ENCODE measurements at regions not wholly inside any gene's neighbourhood (a gene's known extent, or its start where the extent isn't known, plus 50 kb on each side); places are given as distances from the start of the nearest gene placed in this dataset.

DNA sequence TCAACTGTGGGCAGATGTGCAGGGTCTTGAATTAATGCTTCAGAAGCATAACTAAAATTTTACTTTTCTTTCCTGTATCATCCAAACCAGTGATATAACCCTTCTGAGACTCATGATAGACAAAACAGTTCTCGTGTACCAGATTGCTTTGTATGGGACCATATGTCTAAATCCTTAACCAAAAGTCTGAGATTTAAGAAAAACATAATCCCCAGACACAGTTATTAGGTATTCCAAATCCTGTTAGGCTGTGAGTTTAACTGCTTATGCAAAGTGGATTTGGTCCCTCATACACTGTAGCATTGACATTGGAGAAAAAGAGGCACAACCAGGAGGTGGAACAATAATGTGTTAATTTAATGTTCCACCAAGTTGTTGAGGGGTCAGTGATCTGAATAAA is 235.0 kb downstream of the PMAIP1 start:
- H3K4me1 ChIP-seq (ENCODE audit: insufficient read depth, low read length): no peaks in the 10 kb centered on the region
- ChIA-PET CTCF (ENCODE audit: low intra/inter-chr PET ratio, low total read pairs) (no interaction called here), POLR2A (no interaction called here)
- WGBS (ENCODE audit: low lambda C conversion rate): 8% methylated on average over 1 of the region's 1 CpG
- H3K4me3 ChIP-seq (replicated peaks in 1 of 3; ENCODE audit: insufficient read depth in 1 of 3, low read depth in 2 of 3, low read length in 3 of 3): no peak overlapping the region
- ATAC-seq (no peak), FAIRE-seq (no peak), DNase-seq (ENCODE audit: low spot score) (no peak)
- no peak for TF ChIP-seq FOXM1 (CRISPR knock-in tag; IDR thresholded peaks at IDR 0.05)
- TF ChIP-seq, protein P1, sequence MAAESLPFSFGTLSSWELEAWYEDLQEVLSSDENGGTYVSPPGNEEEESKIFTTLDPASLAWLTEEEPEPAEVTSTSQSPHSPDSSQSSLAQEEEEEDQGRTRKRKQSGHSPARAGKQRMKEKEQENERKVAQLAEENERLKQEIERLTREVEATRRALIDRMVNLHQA (CRISPR knock-in tag; IDR thresholded peaks at IDR 0.05): no peak
- H3K27ac ChIP-seq (ENCODE audit: extremely low read length, insufficient read depth, low read length): no peak overlapping the region
- no peaks in the 10 kb centered on the region for H3K27me3 ChIP-seq (ENCODE audit: control insufficient read depth in 1 of 2, insufficient read depth in 2 of 2, low read length in 2 of 2)
- H3K9ac ChIP-seq (ENCODE audit: insufficient read depth, low read depth, low read length): no peak overlapping the region
- intact Hi-C loops (cut with micrococcal nuclease; ENCODE audit: unreplicated experiment): no loop called here
- H3K9me3 ChIP-seq (ENCODE audit: low read length): peaks cover 6% of the 10 kb centered on the region; the same call in 1 of the 2 replicates
- no peak overlapping the region for H3K4me2 ChIP-seq (ENCODE audit: low read depth, low read length)
- H4K20me1 ChIP-seq (ENCODE audit: insufficient read depth, low read length): no peaks in the 10 kb centered on the region
- no peak overlapping the region for H2AFZ ChIP-seq (ENCODE audit: low read length)
- in situ Hi-C loops (cut with HindIII; ENCODE audit: extremely low pct_ligation_motif_present, low pct_unique_long_range_greater_than_20kb): no loop called here
- no TSS peak for BruUV-seq (replicated peaks)
- H3K36me3 ChIP-seq (replicated peaks in 1 of 2; ENCODE audit: control insufficient read depth in 1 of 2, insufficient read depth in 2 of 2, low read length in 2 of 2): no peaks in the 10 kb centered on the region
- H3K79me2 ChIP-seq (ENCODE audit: insufficient read depth, low read length): no peaks in the 10 kb centered on the region

DNA sequence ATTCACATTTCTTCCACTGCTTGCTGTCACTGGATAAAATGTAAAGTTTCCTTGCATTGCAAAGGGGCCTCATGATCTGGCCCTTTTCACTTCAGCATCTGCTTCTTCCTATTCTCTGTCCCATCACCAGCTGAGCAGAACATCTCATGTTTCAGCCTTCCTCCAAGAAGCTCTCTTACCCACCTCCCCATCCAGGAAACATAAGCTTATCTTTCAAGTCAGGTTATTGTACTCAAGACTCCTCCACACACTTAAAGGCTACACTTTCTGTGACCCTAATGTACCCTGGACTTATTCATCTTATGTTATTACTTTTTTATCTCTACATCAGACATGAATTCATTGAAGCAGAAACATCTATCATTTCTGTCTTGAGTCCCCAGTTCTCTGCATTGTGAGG is 230.5 kb downstream of the PMAIP1 start:
- FAIRE-seq (no peak), DNase-seq (ENCODE audit: low spot score) (no peak), ATAC-seq (no peak)
- H3K79me2 ChIP-seq (ENCODE audit: insufficient read depth, low read length): no peaks in the 10 kb centered on the region
- H4K20me1 ChIP-seq (ENCODE audit: insufficient read depth, low read length): no peaks in the 10 kb centered on the region
- in situ Hi-C loops (cut with HindIII; ENCODE audit: extremely low pct_ligation_motif_present, low pct_unique_long_range_greater_than_20kb): no loop called here
- H3K9ac ChIP-seq (ENCODE audit: insufficient read depth, low read depth, low read length): no peak overlapping the region
- no peaks in the 10 kb centered on the region; the same call in 1 of the 2 replicates for H3K9me3 ChIP-seq (ENCODE audit: low read length)
- H2AFZ ChIP-seq (ENCODE audit: low read length): no peak overlapping the region
- no peak overlapping the region for H3K4me3 ChIP-seq (replicated peaks in 1 of 3; ENCODE audit: insufficient read depth in 1 of 3, low read depth in 2 of 3, low read length in 3 of 3)
- H3K4me1 ChIP-seq (ENCODE audit: insufficient read depth, low read length): no peaks in the 10 kb centered on the region
- H3K27me3 ChIP-seq (ENCODE audit: control insufficient read depth in 1 of 2, insufficient read depth in 2 of 2, low read length in 2 of 2): no peaks in the 10 kb centered on the region
- no peak overlapping the region for H3K4me2 ChIP-seq (ENCODE audit: low read depth, low read length)
- H3K27ac ChIP-seq (ENCODE audit: extremely low read length, insufficient read depth, low read length): no peak overlapping the region
- ChIA-PET CTCF (ENCODE audit: low intra/inter-chr PET ratio, low total read pairs) (no interaction called here), POLR2A (no interaction called here)
- BruUV-seq (replicated peaks): no TSS peak
- intact Hi-C loops (cut with micrococcal nuclease; ENCODE audit: unreplicated experiment): no loop called here
- H3K36me3 ChIP-seq (replicated peaks in 1 of 2; ENCODE audit: control insufficient read depth in 1 of 2, insufficient read depth in 2 of 2, low read length in 2 of 2): no peaks in the 10 kb centered on the region
- TF ChIP-seq ZNF496 (CRISPR knock-in tag; IDR thresholded peaks at IDR 0.05; ENCODE audit: insufficient replicate concordance): no peak
- TF ChIP-seq ZNF556 (CRISPR knock-in tag; IDR thresholded peaks at IDR 0.05; ENCODE audit: borderline replicate concordance): no peak
- TF ChIP-seq, protein P2, sequence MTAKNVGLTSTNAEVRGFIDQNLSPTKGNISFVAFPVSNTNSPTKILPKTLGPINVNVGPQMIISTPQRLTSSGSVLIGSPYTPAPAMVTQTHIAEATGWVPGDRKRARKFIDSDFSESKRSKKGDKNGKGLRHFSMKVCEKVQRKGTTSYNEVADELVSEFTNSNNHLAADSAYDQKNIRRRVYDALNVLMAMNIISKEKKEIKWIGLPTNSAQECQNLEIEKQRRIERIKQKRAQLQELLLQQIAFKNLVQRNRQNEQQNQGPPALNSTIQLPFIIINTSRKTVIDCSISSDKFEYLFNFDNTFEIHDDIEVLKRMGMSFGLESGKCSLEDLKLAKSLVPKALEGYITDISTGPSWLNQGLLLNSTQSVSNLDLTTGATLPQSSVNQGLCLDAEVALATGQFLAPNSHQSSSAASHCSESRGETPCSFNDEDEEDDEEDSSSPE (CRISPR knock-in tag; IDR thresholded peaks at IDR 0.05): no peak
- TF ChIP-seq, protein P3, sequence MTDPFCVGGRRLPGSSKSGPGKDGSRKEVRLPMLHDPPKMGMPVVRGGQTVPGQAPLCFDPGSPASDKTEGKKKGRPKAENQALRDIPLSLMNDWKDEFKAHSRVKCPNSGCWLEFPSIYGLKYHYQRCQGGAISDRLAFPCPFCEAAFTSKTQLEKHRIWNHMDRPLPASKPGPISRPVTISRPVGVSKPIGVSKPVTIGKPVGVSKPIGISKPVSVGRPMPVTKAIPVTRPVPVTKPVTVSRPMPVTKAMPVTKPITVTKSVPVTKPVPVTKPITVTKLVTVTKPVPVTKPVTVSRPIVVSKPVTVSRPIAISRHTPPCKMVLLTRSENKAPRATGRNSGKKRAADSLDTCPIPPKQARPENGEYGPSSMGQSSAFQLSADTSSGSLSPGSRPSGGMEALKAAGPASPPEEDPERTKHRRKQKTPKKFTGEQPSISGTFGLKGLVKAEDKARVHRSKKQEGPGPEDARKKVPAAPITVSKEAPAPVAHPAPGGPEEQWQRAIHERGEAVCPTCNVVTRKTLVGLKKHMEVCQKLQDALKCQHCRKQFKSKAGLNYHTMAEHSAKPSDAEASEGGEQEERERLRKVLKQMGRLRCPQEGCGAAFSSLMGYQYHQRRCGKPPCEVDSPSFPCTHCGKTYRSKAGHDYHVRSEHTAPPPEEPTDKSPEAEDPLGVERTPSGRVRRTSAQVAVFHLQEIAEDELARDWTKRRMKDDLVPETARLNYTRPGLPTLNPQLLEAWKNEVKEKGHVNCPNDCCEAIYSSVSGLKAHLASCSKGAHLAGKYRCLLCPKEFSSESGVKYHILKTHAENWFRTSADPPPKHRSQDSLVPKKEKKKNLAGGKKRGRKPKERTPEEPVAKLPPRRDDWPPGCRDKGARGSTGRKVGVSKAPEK (CRISPR knock-in tag; IDR thresholded peaks at IDR 0.05; ENCODE audit: borderline replicate concordance): no peak
- TF ChIP-seq ZNF562 (CRISPR knock-in tag; IDR thresholded peaks at IDR 0.05; ENCODE audit: borderline replicate concordance): no peak
- TF ChIP-seq, protein P4, sequence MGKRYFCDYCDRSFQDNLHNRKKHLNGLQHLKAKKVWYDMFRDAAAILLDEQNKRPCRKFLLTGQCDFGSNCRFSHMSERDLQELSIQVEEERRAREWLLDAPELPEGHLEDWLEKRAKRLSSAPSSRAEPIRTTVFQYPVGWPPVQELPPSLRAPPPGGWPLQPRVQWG (CRISPR knock-in tag; IDR thresholded peaks at IDR 0.05; ENCODE audit: borderline replicate concordance, low read depth): no peak
- TF ChIP-seq NBN (conservative IDR thresholded peaks at IDR 0.05): no peak
- TF ChIP-seq GTF3A (CRISPR knock-in tag; conservative IDR thresholded peaks at IDR 0.05): no peak
- TF ChIP-seq ARNT2 (CRISPR knock-in tag; IDR thresholded peaks at IDR 0.05; ENCODE audit: low read depth): no peak
- TF ChIP-seq MED1 (CRISPR knock-in tag; IDR thresholded peaks at IDR 0.05): no peak
- TF ChIP-seq, protein P5, sequence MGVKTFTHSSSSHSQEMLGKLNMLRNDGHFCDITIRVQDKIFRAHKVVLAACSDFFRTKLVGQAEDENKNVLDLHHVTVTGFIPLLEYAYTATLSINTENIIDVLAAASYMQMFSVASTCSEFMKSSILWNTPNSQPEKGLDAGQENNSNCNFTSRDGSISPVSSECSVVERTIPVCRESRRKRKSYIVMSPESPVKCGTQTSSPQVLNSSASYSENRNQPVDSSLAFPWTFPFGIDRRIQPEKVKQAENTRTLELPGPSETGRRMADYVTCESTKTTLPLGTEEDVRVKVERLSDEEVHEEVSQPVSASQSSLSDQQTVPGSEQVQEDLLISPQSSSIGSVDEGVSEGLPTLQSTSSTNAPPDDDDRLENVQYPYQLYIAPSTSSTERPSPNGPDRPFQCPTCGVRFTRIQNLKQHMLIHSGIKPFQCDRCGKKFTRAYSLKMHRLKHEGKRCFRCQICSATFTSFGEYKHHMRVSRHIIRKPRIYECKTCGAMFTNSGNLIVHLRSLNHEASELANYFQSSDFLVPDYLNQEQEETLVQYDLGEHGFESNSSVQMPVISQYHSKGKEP (CRISPR knock-in tag; IDR thresholded peaks at IDR 0.05): no peak
- no peak for TF ChIP-seq ZBTB1 (CRISPR knock-in tag; IDR thresholded peaks at IDR 0.05; ENCODE audit: borderline replicate concordance)
